ENCODE measurements at regions not wholly inside any gene's neighbourhood (a gene's known extent, or its start where the extent isn't known, plus 50 kb on each side); places are given as distances from the start of the nearest gene placed in this dataset.

GRCh38 chr4:117784266-117784665 lies 250.0 kb upstream of the NDST3 start:
- no peak overlapping the region for H4K8ac ChIP-seq (replicated peaks; ENCODE audit: insufficient read length, low read depth, low read length)
- no peak overlapping the region for H3K14ac ChIP-seq (ENCODE audit: insufficient read depth, low read length)
- no peak overlapping the region for H3K56ac ChIP-seq (ENCODE audit: insufficient read length, low read depth, low read length)
- no peak overlapping the region; a peak in 1 of 7 replicates for H3K27ac Mint-ChIP-seq
- no peak overlapping the region for H2BK20ac ChIP-seq (ENCODE audit: low read depth, low read length, poor library complexity, severe bottlenecking)
- H3K27me3 Mint-ChIP-seq (ENCODE audit: low read depth): no peaks in the 10 kb centered on the region
- no peak for DNase-seq
- no peaks in the 10 kb centered on the region for H4K20me1 ChIP-seq (ENCODE audit: control insufficient read depth, insufficient read depth, insufficient read length)
- H3T11ph ChIP-seq (ENCODE audit: low read length): no peak overlapping the region
- no peak overlapping the region for H2AFZ ChIP-seq (ENCODE audit: low read length)
- H3K9me3 Mint-ChIP-seq: no peaks in the 10 kb centered on the region
- no peaks in the 10 kb centered on the region for H3K9me3 ChIP-seq (ENCODE audit: control insufficient read depth, low read depth, low read length)
- no peak overlapping the region for H3K18ac ChIP-seq (ENCODE audit: insufficient read length, low read depth, low read length)
- no peaks in the 10 kb centered on the region for H3K27me3 ChIP-seq (ENCODE audit: insufficient read depth, low read length)
- no peak overlapping the region for H2AK5ac ChIP-seq (ENCODE audit: insufficient read length, low read length)
- H3K79me2 ChIP-seq (ENCODE audit: insufficient read depth, low read length): no peaks in the 10 kb centered on the region
- no peak overlapping the region for H2BK12ac ChIP-seq (ENCODE audit: insufficient read length, low read depth, low read length)
- TF ChIP-seq CTCF (conservative IDR thresholded peaks at IDR 0.05): no peak
- H4K5ac ChIP-seq (ENCODE audit: insufficient read length, low read depth, low read length): no peak overlapping the region
- no peaks in the 10 kb centered on the region for H3K4me1 ChIP-seq (ENCODE audit: insufficient read depth, low read length)
- no peak overlapping the region for H2BK120ac ChIP-seq (ENCODE audit: low read depth, low read length, poor library complexity, severe bottlenecking)
- no peaks in the 10 kb centered on the region for H3K79me1 ChIP-seq (ENCODE audit: insufficient read depth, low read depth, low read length, poor library complexity, severe bottlenecking)
- H3K4ac ChIP-seq (ENCODE audit: low read depth, low read length): no peak overlapping the region
- no peak overlapping the region for H3K4me2 ChIP-seq (ENCODE audit: insufficient read depth, insufficient read length, low read length)
- no peak overlapping the region for H2BK15ac ChIP-seq (ENCODE audit: low read depth, low read length)
- no peaks in the 10 kb centered on the region for H3K4me1 Mint-ChIP-seq
- no peak overlapping the region for H3K27ac ChIP-seq (ENCODE audit: insufficient read length, low read depth, low read length)
- no peak overlapping the region for H4K91ac ChIP-seq (ENCODE audit: insufficient read length, low read depth, low read length)
- no peaks in the 10 kb centered on the region for H3K23me2 ChIP-seq (ENCODE audit: insufficient read length, low read depth, low read length, poor library complexity, severe bottlenecking)
- H3K4me3 Mint-ChIP-seq: no peak overlapping the region
- H3K23ac ChIP-seq (ENCODE audit: insufficient read length, low read depth, low read length): no peak overlapping the region
- no CpG with 5 or more reads among the region's 2 CpGs for WGBS (ENCODE audit: extremely low coverage, insufficient read length, low lambda C conversion rate)
- no peaks in the 10 kb centered on the region for H3K36me3 Mint-ChIP-seq (ENCODE audit: insufficient read depth in 1 of 3, low read depth in 3 of 3)
- no peak overlapping the region for H2BK5ac ChIP-seq (ENCODE audit: insufficient read length, low read length)
- no peak overlapping the region for H3K9ac ChIP-seq (ENCODE audit: extremely low read depth, insufficient read length, low read length)

All from H9 (cell line).